WTC11 (cell line): ENCODE measurements at regions not wholly inside any gene's neighbourhood (a gene's known extent, or its start where the extent isn't known, plus 50 kb on each side); places are given as distances from the start of the nearest gene placed in this dataset.

Experiments
- OVOL2 ChIP-seq: fragments of 250-450 bp; sonication (Bioruptor Pico); IDR thresholded peaks from 2 replicates; pipeline ENCODE4 v1.9.0; 2021; ENCODE audit warnings: mild to moderate bottlenecking, borderline replicate concordance
- SMAD3 ChIP-seq: sonication (generic); formaldehyde crosslinking; IDR thresholded peaks from 2 replicates; pipeline ENCODE4 v1.8.0; 2022; ENCODE audit warnings: missing genetic modification reagents, mild to moderate bottlenecking, borderline replicate concordance
- TF ChIP-seq, protein P1 (sequence below): sonication (generic); formaldehyde crosslinking; IDR thresholded peaks from 2 replicates; pipeline ENCODE4 v1.8.1; 2023; ENCODE audit warnings: mild to moderate bottlenecking, missing genetic modification reagents, moderate library complexity
- TF ChIP-seq, protein P2 (sequence below): sonication (generic); formaldehyde crosslinking; IDR thresholded peaks from 2 replicates; pipeline ENCODE4 v1.8.1; 2022; ENCODE audit warnings: missing genetic modification reagents, borderline replicate concordance
- TF ChIP-seq, protein P3 (sequence below): fragments of 200-600 bp; IDR thresholded peaks from 2 replicates; pipeline ENCODE4 v1.8.0; 2022; ENCODE audit warnings: antibody characterized with exemption

DNA sequence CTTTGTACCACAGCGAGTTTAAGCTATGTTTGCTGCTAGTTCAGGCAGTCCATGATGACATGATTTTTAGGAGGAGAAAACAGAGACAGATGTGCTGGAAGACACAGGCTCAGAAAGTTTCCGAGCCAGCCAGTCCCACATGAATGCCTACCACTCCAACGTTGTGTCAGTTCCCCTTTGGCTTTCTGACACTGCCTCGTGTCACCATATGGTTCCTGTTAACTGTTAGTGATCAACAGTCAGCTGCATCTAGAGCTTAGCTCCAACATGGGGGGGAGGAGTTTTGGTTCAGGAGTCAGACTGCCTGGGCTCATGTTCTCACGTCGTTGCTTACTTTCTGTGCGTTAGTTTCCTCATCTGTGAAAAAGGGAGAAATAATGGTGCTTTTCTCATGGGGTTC, 343.7 kb downstream of the MID1IP1 start:
- TF ChIP-seq, protein P1, sequence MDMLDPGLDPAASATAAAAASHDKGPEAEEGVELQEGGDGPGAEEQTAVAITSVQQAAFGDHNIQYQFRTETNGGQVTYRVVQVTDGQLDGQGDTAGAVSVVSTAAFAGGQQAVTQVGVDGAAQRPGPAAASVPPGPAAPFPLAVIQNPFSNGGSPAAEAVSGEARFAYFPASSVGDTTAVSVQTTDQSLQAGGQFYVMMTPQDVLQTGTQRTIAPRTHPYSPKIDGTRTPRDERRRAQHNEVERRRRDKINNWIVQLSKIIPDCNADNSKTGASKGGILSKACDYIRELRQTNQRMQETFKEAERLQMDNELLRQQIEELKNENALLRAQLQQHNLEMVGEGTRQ (CRISPR knock-in tag), result no peak
- TF ChIP-seq OVOL2 (CRISPR knock-in tag), result no peak
- TF ChIP-seq, protein P2, sequence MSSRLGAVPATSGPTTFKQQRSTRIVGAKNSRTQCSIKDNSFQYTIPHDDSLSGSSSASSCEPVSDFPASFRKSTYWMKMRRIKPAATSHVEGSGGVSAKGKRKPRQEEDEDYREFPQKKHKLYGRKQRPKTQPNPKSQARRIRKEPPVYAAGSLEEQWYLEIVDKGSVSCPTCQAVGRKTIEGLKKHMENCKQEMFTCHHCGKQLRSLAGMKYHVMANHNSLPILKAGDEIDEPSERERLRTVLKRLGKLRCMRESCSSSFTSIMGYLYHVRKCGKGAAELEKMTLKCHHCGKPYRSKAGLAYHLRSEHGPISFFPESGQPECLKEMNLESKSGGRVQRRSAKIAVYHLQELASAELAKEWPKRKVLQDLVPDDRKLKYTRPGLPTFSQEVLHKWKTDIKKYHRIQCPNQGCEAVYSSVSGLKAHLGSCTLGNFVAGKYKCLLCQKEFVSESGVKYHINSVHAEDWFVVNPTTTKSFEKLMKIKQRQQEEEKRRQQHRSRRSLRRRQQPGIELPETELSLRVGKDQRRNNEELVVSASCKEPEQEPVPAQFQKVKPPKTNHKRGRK (CRISPR knock-in tag), result no peak
- TF ChIP-seq, protein P3, sequence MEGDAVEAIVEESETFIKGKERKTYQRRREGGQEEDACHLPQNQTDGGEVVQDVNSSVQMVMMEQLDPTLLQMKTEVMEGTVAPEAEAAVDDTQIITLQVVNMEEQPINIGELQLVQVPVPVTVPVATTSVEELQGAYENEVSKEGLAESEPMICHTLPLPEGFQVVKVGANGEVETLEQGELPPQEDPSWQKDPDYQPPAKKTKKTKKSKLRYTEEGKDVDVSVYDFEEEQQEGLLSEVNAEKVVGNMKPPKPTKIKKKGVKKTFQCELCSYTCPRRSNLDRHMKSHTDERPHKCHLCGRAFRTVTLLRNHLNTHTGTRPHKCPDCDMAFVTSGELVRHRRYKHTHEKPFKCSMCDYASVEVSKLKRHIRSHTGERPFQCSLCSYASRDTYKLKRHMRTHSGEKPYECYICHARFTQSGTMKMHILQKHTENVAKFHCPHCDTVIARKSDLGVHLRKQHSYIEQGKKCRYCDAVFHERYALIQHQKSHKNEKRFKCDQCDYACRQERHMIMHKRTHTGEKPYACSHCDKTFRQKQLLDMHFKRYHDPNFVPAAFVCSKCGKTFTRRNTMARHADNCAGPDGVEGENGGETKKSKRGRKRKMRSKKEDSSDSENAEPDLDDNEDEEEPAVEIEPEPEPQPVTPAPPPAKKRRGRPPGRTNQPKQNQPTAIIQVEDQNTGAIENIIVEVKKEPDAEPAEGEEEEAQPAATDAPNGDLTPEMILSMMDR, result no peak
- TF ChIP-seq SMAD3 (CRISPR knock-in tag), result no peak
